HG03175 (cell line): ENCODE measurements at regions not wholly inside any gene's neighbourhood (a gene's known extent, or its start where the extent isn't known, plus 50 kb on each side); places are given as distances from the start of the nearest gene placed in this dataset.

Experiments
- ATAC-seq: cut with Tn5 transposase; IDR thresholded peaks from one replicate; pipeline ENCODE4 v1.9.1; 2021; ENCODE audit warnings: mild to moderate bottlenecking, moderate library complexity; ENCODE audit not compliant: unreplicated experiment

DNA sequence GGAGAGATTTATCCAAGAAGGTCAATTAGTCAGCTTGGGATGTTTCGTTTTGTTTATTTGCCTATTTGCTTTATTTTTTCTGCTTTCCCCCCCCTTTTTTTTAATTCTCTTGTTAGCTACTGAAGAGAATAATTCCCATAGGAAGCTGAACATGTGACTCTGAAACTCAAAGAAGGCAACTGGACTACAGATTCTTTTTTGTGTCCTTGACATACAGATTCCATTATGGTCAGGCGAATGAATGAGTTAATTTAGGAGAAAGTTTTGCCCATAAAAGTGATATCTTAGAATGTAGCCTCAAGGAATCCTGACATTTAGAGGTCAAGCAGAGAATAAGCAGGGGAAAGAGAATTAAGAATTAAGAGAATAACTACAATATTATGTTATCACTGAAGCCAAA lies 514.2 kb upstream of the LINC00305 start:
- ATAC-seq = no peak

DNA sequence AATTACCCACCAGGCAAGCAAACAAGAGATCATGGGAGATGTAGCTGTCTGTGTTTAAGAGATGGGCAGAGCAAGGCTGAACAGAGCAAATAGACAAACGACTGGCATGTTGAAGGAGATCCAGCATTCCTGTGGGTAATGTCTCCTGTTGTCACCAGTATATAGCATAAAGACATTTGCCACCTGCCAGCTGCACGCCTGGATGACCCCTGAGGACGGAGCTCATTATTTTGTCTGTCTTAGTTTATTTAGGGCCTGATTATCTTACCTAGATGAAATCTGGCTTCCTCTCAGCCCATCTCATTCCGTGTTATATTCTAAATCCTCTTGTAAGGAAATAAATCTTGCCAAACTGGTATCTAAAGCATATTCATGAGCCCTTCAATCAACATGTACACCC lies 510.3 kb upstream of the LINC00305 start:
- ATAC-seq = no peak

DNA sequence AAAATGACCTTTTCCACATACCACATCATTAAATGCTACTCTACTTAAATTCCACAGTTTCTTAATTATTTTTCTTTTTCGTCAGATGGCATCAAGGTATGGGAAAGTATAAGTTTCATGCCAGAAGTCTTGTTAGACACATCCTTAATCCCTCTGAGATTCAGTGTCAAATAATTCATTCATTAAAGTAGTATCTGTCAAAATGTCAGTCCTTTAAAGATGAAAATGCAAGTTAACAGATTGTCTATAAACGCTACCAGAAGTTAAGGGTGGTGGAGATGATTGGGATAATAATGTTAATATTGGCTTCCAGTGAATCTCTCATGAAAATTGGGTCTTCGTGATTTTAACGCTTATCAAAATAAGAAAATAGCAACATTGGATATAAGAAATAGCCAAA lies 504.2 kb upstream of the LINC00305 start:
- no peak for ATAC-seq

DNA sequence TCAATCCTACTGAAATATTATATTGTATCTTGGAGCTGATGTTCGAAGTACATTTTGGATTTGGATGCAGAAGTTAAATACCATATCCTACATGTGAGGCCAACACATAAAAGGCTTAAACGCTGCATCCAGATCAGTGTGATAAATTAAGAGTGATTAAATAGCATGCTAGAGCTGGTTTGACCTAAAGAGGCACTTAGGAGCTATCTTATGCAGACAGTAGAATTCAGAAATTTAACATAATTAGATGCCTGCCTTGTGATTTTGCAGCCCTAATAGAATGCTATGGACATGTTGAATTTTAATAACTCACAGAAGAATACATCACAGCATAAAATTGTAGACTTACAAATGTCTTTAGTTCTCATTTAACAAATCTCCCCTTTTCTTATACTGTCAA lies 501.2 kb upstream of the LINC00305 start:
- no peak for ATAC-seq

DNA sequence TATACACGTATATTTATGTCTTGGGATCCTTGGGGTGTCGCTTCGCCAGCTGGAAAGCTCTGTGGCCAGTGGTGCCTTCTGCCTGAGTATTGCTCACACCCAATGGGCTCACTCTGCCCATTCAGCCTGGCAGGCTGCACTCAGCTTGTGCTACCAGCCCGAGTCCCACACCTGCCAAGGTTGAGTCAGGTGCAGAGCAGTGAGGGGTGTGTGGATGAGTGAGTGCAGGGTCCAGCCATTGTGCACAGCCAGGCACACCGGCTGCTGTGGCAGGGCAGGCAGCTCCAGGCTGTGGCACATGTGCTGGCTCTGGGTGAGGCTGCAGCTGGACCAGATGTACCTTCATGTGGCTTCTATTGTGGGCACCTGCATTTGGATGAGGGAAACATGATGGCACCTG lies 496.9 kb upstream of the LINC00305 start:
- ATAC-seq = no peak

DNA sequence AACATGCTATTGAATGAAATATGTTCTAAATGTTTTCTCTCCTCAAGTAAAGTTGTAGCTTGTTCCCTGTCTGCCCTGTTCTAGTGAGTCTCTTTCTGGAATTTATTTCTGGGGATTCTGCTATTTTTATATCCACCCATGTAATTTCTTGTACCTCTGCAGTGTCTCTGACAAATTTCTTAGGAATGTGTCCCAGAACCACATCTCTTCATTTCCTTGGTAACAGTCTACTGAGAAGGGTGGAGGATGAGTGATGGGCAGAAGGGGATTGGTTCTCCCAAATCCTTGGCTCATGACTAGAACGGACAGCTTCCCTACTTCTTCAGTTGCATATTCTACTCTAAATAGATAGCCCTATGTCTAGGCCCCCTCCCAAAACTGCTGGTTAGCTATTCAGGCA lies 490.6 kb upstream of the LINC00305 start:
- no peak for ATAC-seq

DNA sequence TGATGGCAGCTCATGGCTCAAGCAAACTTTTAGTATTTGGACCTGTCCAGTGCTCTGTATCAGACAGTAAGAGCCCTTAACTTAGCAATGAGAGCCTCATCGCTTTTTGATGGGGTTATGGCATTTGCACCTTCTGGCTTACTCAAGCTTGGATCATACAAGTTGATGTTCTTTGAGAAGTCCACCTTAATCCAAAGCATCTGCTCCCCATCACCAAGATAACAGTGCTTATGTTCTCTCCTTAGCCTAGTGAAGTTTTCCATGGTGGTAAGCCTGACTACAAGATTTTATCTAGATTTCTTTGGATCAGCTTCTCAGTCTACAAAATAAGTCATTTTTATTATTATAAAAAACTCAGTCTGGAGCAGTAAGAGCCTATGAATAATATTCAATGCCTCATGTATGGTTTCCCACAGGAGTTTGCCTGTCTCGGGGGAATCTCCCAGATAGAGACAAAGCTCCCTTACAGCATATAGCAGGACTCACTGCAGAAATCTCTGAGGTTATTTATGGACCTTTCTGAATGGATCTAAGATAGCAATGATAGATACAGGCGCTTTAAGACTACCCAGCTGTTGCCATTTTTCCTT lies 472.2 kb upstream of the LINC00305 start:
- no peak for ATAC-seq

DNA sequence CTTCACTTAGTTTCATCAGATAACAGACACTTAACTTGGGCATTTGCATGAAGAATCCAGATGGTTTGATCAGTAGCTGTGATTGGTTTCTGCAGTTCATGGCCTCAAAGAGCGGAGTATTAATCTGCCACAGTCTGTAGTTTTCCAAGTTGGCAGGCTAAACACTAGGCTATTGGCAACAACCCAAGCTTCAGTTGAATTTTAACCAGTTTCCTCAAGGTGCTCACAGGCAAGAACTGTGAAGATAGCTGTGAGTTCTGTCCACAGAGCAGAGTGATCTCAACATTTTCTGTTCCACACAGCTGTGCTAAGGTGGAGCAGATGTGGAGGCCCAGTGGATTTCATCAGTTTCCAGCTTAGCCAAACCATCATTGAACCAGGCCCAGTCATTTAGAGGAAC lies 469.5 kb upstream of the LINC00305 start:
- ATAC-seq = no peak

DNA sequence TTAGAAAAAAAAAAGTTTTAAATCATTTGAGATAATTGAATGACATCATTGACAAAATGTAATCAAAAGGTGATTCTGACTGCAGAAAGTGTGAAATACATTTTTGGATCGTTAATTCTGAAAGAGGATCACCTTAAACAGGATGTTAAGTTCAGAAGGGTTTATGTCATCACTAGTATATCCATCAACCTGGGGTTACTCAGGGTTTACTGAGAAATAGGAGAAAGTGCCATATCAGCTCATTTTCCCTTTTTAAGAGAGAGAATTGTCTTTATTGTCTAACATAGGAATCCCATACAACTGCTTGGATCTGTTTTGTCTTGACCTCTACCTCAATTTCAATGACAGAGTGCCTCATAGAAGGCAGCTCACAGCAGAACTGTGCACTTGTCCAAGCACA lies 466.1 kb upstream of the LINC00305 start:
- no peak for ATAC-seq

DNA sequence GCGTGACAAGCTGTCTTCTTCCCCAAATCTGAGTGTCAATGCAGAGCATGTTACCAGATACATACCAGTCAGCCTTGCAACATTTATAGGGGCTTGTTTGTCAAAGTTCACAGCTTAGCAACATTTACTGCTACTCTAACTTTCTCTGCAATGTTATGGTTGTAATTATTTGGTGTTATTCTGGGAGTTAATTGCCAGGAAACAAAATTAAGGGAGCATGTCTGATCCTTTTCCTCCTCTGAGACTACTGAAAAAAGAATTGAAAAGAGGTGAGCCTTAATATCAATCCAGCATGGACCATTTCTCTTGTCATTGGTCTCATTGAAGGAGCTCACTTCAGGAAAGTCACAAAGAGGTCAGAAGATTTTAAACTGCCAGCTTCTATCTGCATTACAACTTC lies 465.6 kb upstream of the LINC00305 start:
- no peak for ATAC-seq

DNA sequence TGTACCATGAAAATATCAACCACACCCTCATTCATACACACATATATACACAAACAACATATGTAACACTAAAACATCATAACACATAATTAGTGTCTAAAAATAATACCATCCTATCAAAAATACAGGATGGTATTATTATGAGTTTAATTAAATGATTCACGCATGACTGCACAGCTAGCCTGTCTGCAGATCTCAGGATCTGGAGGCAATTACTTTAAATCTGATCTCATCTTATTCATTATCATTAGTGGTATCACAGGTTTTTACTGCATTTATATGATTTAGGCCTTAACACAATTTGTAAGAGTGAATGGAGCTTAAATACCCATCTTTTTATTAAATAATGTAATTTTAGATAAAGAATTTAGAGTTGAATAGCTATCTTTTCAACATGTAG lies 443.4 kb upstream of the LINC00305 start:
- ATAC-seq = no peak

DNA sequence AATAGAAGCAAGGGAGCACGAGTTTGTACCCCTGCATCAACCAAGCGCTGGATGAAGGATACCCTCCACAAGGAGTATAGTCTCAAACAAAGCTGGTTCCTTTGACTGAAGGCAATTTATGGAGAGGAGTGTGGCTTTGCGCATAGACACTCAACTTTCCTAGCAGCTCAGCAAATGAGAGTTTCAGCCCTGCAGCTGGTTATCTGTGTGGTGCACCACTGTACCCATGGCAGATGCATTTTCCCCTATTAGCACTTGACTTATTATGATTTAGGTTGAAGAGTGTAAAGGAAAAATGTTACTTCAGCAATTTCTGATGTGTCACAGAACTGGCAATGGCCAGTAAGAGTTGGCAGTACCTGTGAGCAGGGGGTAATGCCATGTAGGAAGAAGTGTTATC lies 440.1 kb upstream of the LINC00305 start:
- ATAC-seq = no peak

DNA sequence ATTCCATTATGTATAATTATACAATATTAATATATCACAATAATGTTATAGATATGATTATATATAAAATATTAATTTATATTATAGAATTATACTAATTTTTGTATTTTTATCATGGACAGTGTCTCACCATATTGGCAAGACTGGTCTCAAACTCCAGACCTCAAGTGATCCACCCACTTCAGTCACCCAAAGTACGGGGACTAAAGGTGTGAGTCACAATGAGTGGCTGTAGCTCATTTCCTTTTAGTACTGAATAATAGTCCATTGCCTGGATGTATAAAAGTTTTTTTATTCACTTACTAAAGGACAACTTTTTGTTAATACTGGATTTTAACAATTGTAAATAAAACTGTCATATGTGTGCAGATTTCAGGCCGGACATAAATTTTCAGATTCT lies 417.6 kb upstream of the LINC00305 start:
- ATAC-seq = no peak

DNA sequence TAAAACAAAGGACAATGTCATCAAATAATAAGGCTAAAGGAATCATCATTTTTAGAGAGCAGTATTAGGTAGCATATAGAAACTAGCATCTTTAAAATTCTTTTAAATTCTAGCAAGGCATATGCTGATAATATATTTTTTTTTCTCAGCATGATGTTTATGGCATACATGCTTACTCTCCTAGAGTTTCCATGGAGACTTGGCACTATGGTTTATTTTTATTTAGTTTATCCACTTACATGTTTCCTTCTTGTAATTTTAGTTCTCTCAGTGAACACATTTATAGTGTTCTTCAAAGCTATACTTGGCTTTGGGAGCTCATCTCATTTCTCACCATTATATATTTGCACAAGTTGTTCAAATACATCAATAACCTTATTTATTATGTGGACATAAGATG lies 413.8 kb upstream of the LINC00305 start:
- ATAC-seq = no peak

DNA sequence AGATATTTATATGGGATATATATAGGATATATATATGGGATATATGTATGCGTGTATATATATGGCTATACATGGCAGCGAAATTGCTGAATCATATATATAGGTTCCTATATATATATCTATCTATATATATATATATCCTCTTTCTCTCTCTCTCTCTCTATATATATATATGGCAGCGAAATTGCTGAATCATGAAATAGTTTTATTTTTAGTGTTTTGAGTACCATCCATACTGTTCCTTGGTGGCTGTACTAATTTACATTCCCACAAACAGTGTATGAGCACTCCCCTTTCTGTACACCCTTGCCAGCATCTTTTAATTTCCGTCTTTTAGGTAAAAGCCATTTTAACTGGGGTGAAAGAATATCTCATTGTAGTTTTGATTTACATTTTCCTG lies 397.6 kb upstream of the LINC00305 start:
- ATAC-seq = no peak

DNA sequence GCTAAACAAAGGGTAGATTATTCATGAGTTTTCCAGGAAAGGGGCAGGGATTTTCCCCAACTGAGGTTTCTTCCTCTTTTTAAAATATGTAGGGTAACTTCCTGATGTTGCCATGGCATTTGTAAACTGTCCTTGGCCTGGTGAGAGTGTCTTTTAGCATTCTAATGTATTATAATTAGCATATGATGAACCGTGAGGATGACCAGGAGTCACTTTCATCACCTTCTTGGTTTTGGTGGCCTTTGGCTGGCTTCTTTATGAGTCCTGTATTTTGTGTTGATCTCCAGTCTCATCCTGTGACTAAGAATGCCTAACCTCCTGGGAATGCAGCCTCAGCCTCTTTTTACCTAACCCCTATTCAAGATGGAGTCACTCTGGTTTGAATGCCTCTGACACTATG lies 391.0 kb upstream of the LINC00305 start:
- no peak for ATAC-seq

DNA sequence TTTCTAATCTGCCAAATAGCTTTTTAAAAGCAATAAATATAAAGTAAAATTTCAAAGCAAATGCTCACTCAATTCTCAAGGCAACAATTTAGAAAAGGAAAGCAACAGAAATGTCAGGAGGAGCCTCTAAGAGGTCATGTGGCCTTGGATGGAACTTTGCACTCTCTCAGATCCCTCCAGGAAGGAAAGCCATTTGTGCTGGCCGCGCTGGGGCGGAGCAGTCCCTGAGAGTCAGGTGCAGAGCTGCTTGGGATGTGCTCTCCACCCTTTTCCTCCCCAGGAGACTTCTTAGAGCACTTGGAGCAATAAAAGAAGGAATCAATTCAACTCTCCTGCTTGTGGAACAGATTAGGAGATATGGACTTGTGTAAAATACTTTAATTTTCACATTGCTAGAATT lies 379.8 kb upstream of the LINC00305 start:
- ATAC-seq = no peak

DNA sequence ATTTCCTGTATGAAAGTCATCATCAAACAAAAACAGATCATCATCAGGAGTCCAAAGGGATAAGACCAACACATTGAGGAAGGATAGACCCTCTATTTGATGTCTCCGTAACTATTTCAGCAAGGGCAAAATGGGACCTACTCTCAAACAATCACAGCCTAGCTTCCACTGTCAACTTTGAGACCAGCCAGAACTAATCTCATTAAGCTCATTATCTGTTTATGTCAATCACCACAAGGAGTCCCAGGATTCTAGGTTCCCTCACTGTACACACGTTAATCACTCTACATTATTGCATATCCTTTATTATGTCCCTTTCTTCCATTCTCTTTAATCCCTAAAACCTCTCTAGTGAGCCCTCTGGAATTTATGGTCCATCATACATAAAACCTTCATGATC lies 370.3 kb upstream of the LINC00305 start:
- no peak for ATAC-seq

DNA sequence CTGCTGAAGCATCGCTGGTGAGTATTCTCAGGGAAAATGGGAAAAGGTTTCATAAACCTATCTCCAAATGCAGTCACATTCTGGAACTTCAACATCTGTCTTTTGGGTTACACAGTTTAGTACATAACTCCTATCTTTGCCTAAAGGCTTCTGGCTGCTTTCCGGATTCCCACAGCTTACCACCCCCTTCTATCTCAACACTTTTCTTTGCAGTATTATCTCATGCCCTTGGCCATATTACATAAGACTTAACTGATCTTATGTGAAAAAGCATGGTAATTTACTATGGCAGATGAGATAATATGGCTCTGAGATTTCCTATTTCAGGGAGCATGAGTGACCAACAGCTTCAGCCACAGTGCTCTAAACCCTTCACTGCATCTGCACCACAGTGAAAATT lies 369.3 kb upstream of the LINC00305 start:
- no peak for ATAC-seq

DNA sequence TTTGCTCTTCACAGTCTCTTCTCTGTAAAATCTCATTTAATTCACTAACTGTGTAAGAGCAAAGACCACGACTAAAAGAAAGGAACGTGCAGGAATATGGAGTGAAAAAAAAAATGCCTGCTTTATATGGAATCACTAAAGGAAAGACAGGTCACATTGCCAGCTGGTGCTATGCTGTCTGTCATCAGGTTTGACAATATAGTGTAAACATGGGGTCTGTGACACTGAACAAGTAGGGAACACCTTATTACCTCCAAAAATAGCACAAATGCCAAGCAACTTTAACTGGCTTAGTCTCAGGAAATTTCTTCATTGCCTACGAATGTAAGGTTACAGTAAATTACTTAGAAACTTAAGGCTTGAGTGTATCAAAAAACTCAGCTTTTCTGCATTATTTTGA lies 364.5 kb upstream of the LINC00305 start:
- no peak for ATAC-seq

DNA sequence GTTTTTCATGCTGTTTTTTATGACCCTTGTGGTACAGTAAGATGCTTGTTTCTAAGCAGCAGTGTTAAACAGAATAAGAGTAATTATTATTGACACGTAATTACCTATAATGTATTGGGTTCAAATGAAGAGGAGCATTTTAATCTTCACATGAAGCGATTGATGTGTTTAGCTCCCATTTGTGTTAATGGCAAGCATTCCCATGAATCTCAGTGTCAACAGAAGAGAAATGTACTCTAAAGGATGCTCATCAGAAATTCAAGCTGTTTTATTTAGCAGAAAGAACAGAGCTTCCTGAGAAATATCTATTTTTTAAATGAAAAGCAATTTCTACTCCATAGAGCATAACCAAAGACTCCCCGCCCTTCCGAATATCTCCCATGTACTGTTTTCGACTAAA lies 341.3 kb upstream of the LINC00305 start:
- ATAC-seq = no peak

DNA sequence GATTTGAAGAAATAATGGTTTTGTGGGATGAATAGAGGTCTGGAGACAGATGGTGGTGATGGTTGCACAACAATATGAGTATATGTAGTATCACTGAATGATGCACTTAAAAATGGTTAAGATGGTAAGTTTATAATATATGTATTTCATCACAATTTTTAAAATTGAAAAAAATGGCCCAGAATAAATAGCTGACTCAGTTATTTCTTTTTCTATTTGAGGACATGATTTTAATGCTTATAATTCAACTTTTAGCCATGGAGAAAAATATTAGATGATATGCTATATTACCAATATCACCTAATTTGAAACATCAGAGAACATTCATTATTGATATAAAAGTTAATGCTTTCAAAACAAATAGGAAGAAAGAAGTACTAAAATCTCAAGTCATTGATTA lies 339.8 kb upstream of the LINC00305 start:
- no peak for ATAC-seq

DNA sequence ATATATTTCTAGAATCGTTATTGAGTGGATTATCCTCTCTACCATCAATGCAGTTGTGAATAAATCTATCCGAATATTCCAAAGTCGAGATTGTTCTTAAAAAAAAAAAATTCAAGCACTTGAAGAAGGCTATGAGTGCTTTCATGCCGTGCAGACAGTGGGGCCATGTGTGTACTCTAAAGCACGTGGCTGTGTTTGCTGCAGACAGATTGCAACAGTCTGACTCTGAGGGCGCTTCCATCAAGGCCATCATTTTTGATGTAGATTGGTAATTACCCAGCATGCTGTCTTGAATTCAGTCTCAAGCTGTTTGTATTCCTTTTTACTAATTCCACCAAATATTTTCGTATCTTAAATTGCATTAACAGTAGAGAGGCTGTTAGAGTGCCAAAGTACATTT lies 325.9 kb upstream of the LINC00305 start:
- ATAC-seq = no peak

DNA sequence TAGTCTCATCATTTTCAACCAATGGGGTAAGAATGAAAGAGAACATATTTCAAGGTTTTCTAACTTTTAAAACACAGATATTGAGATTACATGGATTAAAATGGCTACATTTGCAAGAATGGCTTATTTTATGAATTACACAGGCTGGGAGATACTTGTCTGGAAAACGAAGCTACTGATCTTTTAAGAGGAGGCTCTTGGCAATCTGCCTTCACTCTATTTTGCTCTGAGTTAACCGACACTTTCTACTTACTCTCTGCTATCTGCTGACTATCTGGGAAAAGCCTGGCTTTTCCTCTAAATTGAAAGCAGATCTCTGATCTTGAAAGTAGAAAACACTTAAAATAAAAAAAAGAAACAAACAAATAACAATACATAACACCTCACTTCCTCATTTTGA lies 325.4 kb upstream of the LINC00305 start:
- ATAC-seq = no peak
